Adrenal gland (tissue), 9 donors: ENCODE measurements at regions not wholly inside any gene's neighbourhood (a gene's known extent, or its start where the extent isn't known, plus 50 kb on each side); places are given as distances from the start of the nearest gene placed in this dataset.

Experiments
- DNase-seq, 7 donors: peaks; one replicate each; pipeline ENCODE4 v3.0.0-alpha.2; 2019 to 2020
- H3K27ac ChIP-seq, 5 donors: fragments of 200-600 bp; sonication (generic) in 4 of 5; 1 replicate in 3 of 5; 2 replicates in 2 of 5; pipeline versions ENCODE4 v1.5.1 to v1.8.0; 2016 to 2020; ENCODE audit warnings: mild to moderate bottlenecking in 1 of 5
- H3K27me3 ChIP-seq: fragments of 200-600 bp; 2 replicates; pipeline ENCODE4 v1.8.0; 2021
- H3K36me3 ChIP-seq, 2 donors: fragments of 200-600 bp; replicated peaks in 1 of 2; 1 replicate in 1 of 2; 2 replicates in 1 of 2; pipeline versions ENCODE4 v1.5.1 to v1.8.0; 2018 to 2022
- H3K4me1 ChIP-seq, 2 donors: fragments of 200-600 bp; replicated peaks in 1 of 2; 1 replicate in 1 of 2; 2 replicates in 1 of 2; pipeline versions ENCODE4 v1.5.1 to v1.8.0; 2018 to 2021
- H3K4me3 ChIP-seq, 4 donors: fragments of 200-600 bp; sonication (generic) in 3 of 4; one replicate each; pipeline ENCODE4 v1.5.1; 2016 to 2018
- H3K9me3 ChIP-seq, 3 donors: fragments of 200-600 bp; sonication (generic) in 1 of 3; replicated peaks in 1 of 3; 1 replicate in 2 of 3; 2 replicates in 1 of 3; pipeline versions ENCODE4 v1.5.1 to v1.8.0; 2016 to 2021
- POLR2A ChIP-seq, 2 donors: fragments of 450-650 bp; IDR thresholded peaks; one replicate each; pipeline ENCODE4 v1.6.1; 2017; ENCODE audit warnings: antibody characterized with exemption in 2 of 2, mild to moderate bottlenecking in 2 of 2, moderate library complexity in 1 of 2
- WGBS, 4 donors: extraction: QIAGEN DNeasy Blood & Tissue Kit in 2 of 4; methylation state at CpG; one replicate each; pipeline versions ENCODE4 v1.1.5 to v1.1.7; 2013 to 2017; 5-methylcytosine and 5-hydroxymethylcytosine counted together
- intact Hi-C, 2 donors: fragments of 100-400 bp; cut with DNase I; formaldehyde crosslinking; loops; one replicate each; pipeline versions ENCODE4 v1.14.1 to v1.15.0; 2022 to 2023
- TF ChIP-seq, protein P1 (sequence below), 6 experiments: fragments of 450-650 bp in 4 of 6; fragments of 200-600 bp in 2 of 6; sonication (generic) in 1 of 6; IDR thresholded peaks; 1 replicate in 5 of 6; 2 replicates in 1 of 6; pipeline versions ENCODE4 v1.5.1 to v1.8.0; 2016 to 2021; ENCODE audit warnings: antibody characterized with exemption in 6 of 6, mild to moderate bottlenecking in 2 of 6, moderate library complexity in 1 of 6
- donor health status: healthy with polysubstance abuse.
- donor health status: Bipolar disorder and iron deficiency.
- donor health status: DM: yes; HTN: yes; CAD: no.
- donor health status: DM: no; HTN: no; CAD: no.
- donor health status: DM: no; HTN: no; CAD: no.

- no peaks in the 10 kb centered on the region for H3K9me3 ChIP-seq
- no peak for TF ChIP-seq POLR2A (IDR thresholded peaks at IDR 0.05)
- TF ChIP-seq, protein P1, sequence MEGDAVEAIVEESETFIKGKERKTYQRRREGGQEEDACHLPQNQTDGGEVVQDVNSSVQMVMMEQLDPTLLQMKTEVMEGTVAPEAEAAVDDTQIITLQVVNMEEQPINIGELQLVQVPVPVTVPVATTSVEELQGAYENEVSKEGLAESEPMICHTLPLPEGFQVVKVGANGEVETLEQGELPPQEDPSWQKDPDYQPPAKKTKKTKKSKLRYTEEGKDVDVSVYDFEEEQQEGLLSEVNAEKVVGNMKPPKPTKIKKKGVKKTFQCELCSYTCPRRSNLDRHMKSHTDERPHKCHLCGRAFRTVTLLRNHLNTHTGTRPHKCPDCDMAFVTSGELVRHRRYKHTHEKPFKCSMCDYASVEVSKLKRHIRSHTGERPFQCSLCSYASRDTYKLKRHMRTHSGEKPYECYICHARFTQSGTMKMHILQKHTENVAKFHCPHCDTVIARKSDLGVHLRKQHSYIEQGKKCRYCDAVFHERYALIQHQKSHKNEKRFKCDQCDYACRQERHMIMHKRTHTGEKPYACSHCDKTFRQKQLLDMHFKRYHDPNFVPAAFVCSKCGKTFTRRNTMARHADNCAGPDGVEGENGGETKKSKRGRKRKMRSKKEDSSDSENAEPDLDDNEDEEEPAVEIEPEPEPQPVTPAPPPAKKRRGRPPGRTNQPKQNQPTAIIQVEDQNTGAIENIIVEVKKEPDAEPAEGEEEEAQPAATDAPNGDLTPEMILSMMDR (IDR thresholded peaks at IDR 0.05), result no peak
- no peaks in the 10 kb centered on the region for H3K36me3 ChIP-seq
- intact Hi-C loops, result no loop called here
- no peak for DNase-seq
- no peak overlapping the region for H3K27ac ChIP-seq
- H3K4me1 ChIP-seq, result no peaks in the 10 kb centered on the region
- no peaks in the 10 kb centered on the region for H3K27me3 ChIP-seq
- no peak overlapping the region for H3K4me3 ChIP-seq
These were observed 540.9 kb upstream of the MAP3K7 start for GRCh38 chr6:91127752-91128151.

- 77 to 88% (median 83%) methylated on average over 5 of the region's 5 CpGs for WGBS, 4 donors
- DNase-seq, result no peak
- no peaks in the 10 kb centered on the region for H3K27me3 ChIP-seq
- H3K9me3 ChIP-seq, result no peaks in the 10 kb centered on the region
- H3K36me3 ChIP-seq, result no peaks in the 10 kb centered on the region
- intact Hi-C loops, result no loop called here
- H3K27ac ChIP-seq, result no peak overlapping the region
- H3K4me1 ChIP-seq, result no peaks in the 10 kb centered on the region
- TF ChIP-seq, protein P1 (IDR thresholded peaks at IDR 0.05), result no peak
- no peak for TF ChIP-seq POLR2A (IDR thresholded peaks at IDR 0.05)
- no peak overlapping the region for H3K4me3 ChIP-seq
These were observed 540.0 kb upstream of the MAP3K7 start for GRCh38 chr6:91126876-91127275.

DNA sequence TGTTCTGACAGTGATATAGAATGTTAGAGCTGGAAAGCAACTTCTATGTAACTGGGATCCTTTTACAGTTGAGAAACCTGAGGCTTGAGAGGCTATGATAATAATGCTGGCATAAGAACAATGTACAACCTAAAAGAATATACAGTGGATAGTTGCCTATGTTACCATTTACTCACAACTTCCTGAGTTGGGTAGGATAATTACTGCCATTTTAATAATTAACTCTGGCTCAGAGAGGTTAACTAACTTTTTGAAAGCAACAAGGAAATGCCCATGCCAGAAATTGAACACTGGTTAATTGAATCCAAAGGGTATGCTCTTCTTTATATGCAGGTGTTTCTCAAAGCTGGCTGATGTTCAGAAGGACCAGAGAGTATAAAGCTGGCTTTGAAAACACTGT is 530.7 kb upstream of the MAP3K7 start:
- Histone ChIP-seq H3K4me1 (no peaks in the 10 kb centered on the region), H3K27me3 (no peaks in the 10 kb centered on the region), H3K9me3 (no peaks in the 10 kb centered on the region), H3K36me3 (no peaks in the 10 kb centered on the region), H3K4me3 (no peak overlapping the region), H3K27ac (no peak overlapping the region)
- TF ChIP-seq, protein P1 (IDR thresholded peaks at IDR 0.05), result no peak
- no peak for TF ChIP-seq POLR2A (IDR thresholded peaks at IDR 0.05)
- DNase-seq, result no peak
- intact Hi-C loops, result no loop called here

- TF ChIP-seq POLR2A (IDR thresholded peaks at IDR 0.05), result no peak
- TF ChIP-seq, protein P1 (IDR thresholded peaks at IDR 0.05), result no peak
- Histone ChIP-seq H3K4me3 (no peak overlapping the region), H3K27ac (no peak overlapping the region), H3K36me3 (no peaks in the 10 kb centered on the region), H3K27me3 (no peaks in the 10 kb centered on the region), H3K9me3 (no peaks in the 10 kb centered on the region), H3K4me1 (no peaks in the 10 kb centered on the region)
- WGBS, 4 donors, result 70 to 92% (median 84%) methylated on average over 2 of the region's 2 CpGs
- DNase-seq, result no peak
- intact Hi-C loops, result no loop called here
These were observed 527.3 kb upstream of the MAP3K7 start for GRCh38 chr6:91114123-91114708.
